Stimulated activated CD8-positive, alpha-beta memory T cell treated with anti-CD3 and anti-CD28 coated beads, Interleukin-4, amount 100 ng/mL, for 48 hours (primary cell): ENCODE measurements at regions not wholly inside any gene's neighbourhood (a gene's known extent, or its start where the extent isn't known, plus 50 kb on each side); places are given as distances from the start of the nearest gene placed in this dataset.

Experiments
- DNase-seq: peaks from one replicate; pipeline ENCODE4 v3.0.0-alpha.2; 2020

- DNase-seq, result no peak
Measured at GRCh38 chr10:128866551-128866950, 600.5 kb upstream of the MGMT start.

GRCh38 chr10:128867210-128867609 lies 599.8 kb upstream of the MGMT start:
- DNase-seq, result no peak

- DNase-seq, result no peak
Measured at GRCh38 chr10:128867819-128868218, 599.2 kb upstream of the MGMT start.

GRCh38 chr10:128868481-128868880 lies 598.6 kb upstream of the MGMT start:
- DNase-seq, result no peak

GRCh38 chr10:128869101-128869749 lies 597.8 kb upstream of the MGMT start:
- no peak for DNase-seq

GRCh38 chr10:128870830-128871597 lies 596.0 kb upstream of the MGMT start:
- DNase-seq, result no peak

- no peak for DNase-seq
Measured at GRCh38 chr10:128871671-128872231, 595.3 kb upstream of the MGMT start.

- DNase-seq, result no peak
Measured at GRCh38 chr10:128873411-128874054, 593.5 kb upstream of the MGMT start.

GRCh38 chr10:128874331-128874730 lies 592.7 kb upstream of the MGMT start:
- DNase-seq, result no peak

- DNase-seq, result no peak
Measured at GRCh38 chr10:128875030-128875744, 591.9 kb upstream of the MGMT start.

GRCh38 chr10:128875956-128876736 lies 590.9 kb upstream of the MGMT start:
- no peak for DNase-seq

- no peak for DNase-seq
Measured at GRCh38 chr10:128877141-128877540, 589.9 kb upstream of the MGMT start.

GRCh38 chr10:128877936-128878335 lies 589.1 kb upstream of the MGMT start:
- no peak for DNase-seq

GRCh38 chr10:128879030-128879429 lies 588.0 kb upstream of the MGMT start:
- no peak for DNase-seq

- DNase-seq, result no peak
Measured at GRCh38 chr10:128879441-128880140, 587.5 kb upstream of the MGMT start.

GRCh38 chr10:128880159-128880725 lies 586.8 kb upstream of the MGMT start:
- no peak for DNase-seq

GRCh38 chr10:128881086-128881485 lies 586.0 kb upstream of the MGMT start:
- no peak for DNase-seq

- DNase-seq, result no peak
Measured at GRCh38 chr10:128883231-128884032, 583.6 kb upstream of the MGMT start.

- DNase-seq, result no peak
Measured at GRCh38 chr10:128884033-128884425, 583.0 kb upstream of the MGMT start.

- no peak for DNase-seq
Measured at GRCh38 chr10:128884496-128885072, 582.5 kb upstream of the MGMT start.
